ENCODE measurements at regions not wholly inside any gene's neighbourhood (a gene's known extent, or its start where the extent isn't known, plus 50 kb on each side); places are given as distances from the start of the nearest gene placed in this dataset.

DNA sequence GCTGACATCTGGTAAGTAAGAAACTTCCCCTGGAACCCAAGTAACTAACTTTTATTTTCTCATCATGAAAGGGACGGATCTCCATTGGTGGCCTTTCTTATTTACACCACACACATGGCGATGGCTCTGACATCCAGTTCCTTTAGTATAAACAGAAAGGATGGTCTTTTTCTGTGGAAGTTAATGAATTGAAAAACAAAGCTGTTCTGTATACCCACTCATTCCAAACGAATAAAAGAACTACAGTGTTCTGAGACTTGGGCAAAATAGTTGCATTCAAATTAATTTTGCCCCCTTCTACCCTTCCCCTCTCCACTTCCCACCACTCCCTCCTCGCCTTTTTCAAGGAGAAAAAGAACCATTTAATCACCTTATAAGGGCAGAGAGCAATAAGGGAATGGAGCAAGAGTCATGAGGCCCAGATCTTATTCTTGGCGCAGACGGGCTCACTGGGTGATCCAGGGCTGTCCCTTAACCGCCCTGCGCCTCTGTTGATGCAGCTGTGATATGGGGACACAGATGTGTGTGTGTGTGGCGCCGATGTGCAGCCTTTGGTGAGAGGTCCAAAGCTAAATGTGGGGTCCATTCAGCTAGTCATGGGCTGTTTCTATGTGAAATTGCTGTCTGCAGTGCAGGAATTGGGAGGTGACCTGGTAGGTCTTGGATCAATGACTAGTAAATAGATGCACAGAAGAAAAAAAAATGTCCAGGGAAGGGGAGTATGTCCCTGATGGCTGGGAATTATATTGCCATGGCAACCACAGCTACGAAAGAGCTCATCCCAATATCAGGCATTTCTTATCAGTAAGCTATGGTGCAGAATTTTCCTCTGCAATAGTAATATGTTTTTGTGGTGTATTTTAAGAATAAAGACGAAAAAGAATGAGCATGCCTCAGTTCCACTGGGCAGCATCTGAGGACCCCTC lies 141.5 kb upstream of the ERCC6L2 start:
- TF ChIP-seq MXI1 (IDR thresholded peaks at IDR 0.05; ENCODE audit: borderline replicate concordance, low read depth, low read length) (no peak), CTCF (conservative IDR thresholded peaks at IDR 0.05; ENCODE audit: low read depth, low read length) (no peak), MAFK (IDR thresholded peaks at IDR 0.05; ENCODE audit: low read depth, low read length) (no peak), POLR2A (IDR thresholded peaks at IDR 0.05; ENCODE audit: low read depth, low read length) (no peak), CHD1 (IDR thresholded peaks at IDR 0.05; ENCODE audit: low read depth, low read length) (no peak), MAZ (IDR thresholded peaks at IDR 0.05; ENCODE audit: borderline replicate concordance, low read depth, low read length) (no peak)
